M059J (cell line): ENCODE measurements at regions not wholly inside any gene's neighbourhood (a gene's known extent, or its start where the extent isn't known, plus 50 kb on each side); places are given as distances from the start of the nearest gene placed in this dataset.

Experiments
- DNase-seq: peaks from one replicate; pipeline ENCODE4 v3.0.0-alpha.2; 2012; ENCODE audit warnings: low read depth

GRCh38 chr22:27199354-27199753 lies 542.0 kb downstream of the MIAT start:
- no peak for DNase-seq

DNA sequence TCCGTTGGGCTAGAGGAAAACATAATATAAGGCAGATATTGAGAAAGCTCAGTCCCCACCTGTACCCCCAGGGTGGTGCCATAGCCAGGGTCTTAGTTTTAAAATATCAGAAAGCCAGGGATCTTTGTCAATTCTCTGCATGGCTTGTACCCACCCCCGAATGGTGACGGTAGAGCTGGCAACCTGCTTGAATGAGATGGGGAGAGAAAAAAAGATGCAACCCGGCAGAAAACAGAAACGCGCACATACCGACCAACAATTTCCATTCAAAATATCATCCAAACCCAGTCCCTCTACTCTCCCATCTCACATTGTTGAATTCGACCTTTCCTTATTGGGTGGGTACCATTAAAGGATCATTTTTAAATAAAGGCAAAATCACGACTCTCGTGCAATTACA lies 543.9 kb downstream of the MIAT start:
- no peak for DNase-seq

- no peak for DNase-seq
These were observed 544.4 kb downstream of the MIAT start for GRCh38 chr22:27201741-27202140.

DNA sequence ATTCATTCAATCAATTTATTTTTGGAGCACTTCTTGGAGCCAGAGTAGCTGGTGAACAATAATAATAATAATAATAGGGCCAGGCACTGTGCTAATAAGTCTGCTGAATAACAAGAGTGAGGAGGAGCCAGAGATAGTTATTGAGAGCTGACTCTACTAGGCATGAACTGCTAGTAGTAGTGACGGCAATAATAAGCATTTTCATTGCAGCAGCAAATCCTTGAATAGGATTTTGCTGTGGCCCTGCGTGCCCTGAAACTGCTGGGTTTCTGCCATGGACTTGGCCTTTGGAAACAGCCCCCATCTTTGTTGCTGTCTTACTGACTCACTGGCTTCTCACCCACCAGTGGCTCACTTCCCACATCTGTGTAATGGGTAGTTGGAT lies 545.9 kb downstream of the MIAT start:
- no peak for DNase-seq

DNA sequence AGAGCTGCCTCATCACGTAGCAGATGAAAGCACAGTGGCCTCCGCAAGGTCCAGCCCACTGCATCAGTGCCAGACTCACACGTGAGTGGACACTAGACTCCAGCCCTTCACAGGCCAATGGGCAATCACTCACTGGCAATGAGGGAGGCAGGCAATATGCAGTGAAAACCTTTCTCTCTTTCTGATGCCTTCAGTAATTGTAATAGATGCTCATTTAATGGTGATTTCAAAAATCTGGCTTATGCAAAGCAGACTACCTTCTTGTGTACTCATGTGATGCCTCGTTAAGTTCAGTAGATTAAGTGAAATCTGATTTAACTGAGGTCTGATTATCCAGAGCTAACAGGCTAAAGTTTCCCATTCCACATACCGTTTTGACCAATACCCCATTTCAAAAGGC lies 546.9 kb downstream of the MIAT start:
- no peak for DNase-seq

DNA sequence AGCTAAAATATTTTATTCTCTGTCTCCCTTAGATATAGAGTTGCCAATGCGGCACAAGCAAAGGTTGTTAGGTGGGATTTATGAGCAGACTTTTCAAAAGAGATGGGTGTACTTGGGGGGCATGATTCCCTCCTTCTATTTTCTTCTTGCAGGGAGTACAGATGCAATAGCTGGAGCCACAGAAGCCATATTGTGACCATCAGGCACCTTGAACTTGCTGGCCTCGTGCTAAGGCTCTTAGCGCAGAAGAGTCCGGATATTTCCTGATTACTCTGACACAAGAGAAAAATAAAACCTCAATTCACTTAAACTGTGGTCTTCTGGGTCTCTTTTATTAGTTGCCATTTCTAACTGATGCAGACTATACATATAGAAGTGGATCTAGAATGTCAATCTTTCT lies 547.4 kb downstream of the MIAT start:
- no peak for DNase-seq

- peak; percentile 40 for DNase-seq
These were observed 548.3 kb downstream of the MIAT start for GRCh38 chr22:27205492-27206373.

GRCh38 chr22:27206374-27207133 lies 549.2 kb downstream of the MIAT start:
- DNase-seq: no peak

DNA sequence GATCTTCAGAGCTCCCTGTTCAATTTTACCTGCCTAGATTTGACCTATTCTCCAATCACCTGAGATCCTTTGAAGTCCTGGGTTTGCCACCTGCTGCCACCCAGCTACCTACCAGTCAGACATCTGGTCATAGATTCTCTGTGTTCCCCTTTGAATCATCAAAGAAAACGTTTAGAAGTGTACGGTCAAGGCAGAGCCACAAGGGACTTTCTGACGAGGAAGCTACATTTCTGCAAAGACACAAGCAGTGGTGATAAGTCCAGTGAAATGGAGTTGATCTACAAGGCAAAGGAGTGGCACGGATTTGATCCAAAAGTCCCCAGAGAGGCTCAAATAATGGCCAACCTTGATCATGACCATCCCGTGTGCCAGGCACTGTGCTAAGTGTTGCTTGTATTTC lies 549.9 kb downstream of the MIAT start:
- DNase-seq: no peak

DNA sequence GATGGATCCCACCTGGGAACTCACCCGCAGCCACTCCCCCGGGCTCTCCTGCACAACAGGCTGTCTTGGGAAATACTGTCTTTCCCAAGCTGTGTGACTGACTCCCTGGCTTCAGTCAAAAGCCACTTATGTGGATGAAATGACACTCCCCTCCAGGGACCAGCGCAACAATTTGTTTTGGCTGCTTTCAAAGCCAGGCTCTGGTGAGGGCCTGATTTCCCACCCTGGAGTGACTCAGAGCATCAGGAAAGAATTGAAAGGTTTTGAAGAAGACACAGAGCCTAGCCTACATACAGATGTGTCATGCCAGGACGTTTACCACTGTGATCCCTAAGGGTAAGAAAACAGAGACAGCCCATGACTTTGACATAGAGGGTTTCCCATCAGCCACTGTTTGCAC lies 550.5 kb downstream of the MIAT start:
- peak; percentile 78 for DNase-seq

DNA sequence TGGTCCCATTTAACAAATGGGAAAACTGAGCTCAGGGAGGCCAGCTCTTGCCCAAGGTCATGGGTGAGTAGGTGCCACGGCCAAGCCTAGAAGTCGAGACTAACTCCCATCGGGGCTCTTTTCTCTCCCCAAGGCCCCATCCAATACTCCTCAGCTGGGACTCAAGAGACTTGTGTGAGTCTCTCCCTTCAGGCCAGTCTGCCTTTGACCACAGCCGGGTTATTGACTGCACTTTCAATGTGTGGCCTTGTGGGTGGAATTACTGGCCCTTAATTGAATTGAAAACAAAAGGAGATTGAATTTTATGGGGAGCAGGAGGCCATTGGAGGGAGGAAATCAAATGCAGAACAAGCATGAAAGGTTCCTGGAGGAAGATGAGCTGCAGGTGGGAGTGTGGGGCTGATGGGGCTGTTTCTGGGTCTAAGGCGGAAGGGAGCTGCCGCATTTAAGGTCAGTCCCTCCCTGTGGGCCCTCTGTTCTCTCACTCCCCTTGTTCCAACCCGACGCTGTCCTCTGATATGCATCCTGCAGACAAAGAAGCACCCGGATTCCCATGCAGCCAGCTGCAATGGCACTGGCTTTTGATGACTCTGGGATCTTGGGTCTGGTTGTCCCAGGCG lies 552.8 kb downstream of the MIAT start:
- DNase-seq: peak; percentile 54

GRCh38 chr22:27212102-27212501 lies 554.7 kb downstream of the MIAT start:
- DNase-seq: no peak

GRCh38 chr22:27212617-27213177 lies 555.3 kb downstream of the MIAT start:
- peak; percentile 95 for DNase-seq

DNA sequence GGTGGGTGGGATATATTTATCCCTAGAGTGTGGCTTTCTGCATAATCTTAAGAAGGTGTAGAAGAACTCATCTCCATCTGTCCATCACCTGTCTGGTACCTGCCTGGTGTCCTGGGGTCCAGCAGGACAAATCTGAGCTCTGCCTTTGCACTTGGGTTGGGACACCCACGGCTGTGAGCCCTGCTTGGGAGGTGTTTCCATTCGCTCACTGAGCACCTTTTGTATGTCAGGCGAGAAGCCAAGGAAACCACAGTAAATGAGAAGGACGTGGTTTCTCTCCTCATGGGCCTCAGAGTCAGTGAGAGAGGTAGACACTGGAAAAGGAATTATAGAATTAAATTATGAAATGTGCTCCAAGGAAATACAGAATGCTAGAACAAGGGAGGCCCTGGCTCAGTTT lies 555.9 kb downstream of the MIAT start:
- peak; percentile 77 for DNase-seq

DNA sequence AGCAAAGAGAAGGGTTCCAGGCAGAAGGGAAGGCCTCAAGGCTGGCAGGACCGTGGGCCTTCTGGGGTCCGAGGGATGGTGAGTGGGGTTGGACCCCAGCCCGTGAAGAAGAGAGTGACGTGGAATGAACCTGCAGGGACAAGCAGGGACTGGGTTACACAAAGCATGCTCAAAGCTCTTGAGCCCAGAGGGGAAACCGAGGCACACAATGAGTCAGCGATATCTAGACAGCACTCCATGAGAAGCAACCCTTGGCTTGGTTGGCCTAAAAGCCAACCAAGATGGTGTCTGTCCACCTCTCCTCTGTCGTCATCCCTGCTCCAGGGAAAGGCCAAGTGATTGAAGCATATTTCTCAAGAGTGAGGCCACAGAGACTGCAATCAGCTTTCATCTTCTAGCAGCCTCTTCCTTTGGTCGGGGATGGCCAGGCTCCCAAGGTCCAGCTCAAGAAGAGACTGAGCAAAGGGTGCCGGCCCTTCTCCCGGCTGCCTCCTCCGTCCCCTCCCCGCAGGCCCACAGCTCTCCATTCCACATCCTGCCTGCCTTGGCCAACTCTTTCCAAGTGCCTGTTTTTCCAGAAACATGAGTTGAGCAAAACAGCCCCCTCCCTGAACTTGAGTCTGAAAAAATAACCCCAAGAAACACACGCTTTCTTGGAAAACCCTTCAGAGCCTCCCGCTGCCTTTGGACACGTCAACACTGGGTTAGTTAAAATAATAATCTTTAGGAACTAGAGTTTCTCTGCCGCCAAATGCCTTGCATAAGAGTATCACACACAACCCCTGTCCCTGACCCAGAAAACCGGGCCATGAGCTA lies 556.6 kb downstream of the MIAT start:
- DNase-seq: no peak

DNA sequence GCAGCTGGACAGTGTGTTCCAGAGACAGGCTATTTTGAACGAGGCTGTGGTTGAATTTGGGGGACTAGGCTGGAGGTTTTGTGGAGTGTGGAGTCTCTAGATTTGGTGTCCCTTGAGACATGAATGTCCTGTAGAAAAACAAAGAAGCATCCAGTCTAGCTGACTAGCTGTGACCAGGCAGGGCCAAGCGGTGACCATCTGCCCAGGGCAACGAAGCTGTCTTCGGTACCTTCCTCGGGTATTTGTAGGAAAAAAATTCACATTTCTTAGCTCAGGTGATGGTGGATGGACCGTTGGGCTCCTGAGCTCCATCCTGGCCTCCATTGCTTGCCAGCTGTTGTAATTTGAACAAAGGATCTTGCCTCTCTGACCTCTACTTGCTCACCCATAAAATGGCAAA lies 557.3 kb downstream of the MIAT start:
- DNase-seq: no peak

- DNase-seq: no peak
These were observed 558.5 kb downstream of the MIAT start for GRCh38 chr22:27215871-27216270.

- no peak for DNase-seq
These were observed 559.1 kb downstream of the MIAT start for GRCh38 chr22:27216444-27216843.

- DNase-seq: no peak
These were observed 559.8 kb downstream of the MIAT start for GRCh38 chr22:27217154-27217553.

DNA sequence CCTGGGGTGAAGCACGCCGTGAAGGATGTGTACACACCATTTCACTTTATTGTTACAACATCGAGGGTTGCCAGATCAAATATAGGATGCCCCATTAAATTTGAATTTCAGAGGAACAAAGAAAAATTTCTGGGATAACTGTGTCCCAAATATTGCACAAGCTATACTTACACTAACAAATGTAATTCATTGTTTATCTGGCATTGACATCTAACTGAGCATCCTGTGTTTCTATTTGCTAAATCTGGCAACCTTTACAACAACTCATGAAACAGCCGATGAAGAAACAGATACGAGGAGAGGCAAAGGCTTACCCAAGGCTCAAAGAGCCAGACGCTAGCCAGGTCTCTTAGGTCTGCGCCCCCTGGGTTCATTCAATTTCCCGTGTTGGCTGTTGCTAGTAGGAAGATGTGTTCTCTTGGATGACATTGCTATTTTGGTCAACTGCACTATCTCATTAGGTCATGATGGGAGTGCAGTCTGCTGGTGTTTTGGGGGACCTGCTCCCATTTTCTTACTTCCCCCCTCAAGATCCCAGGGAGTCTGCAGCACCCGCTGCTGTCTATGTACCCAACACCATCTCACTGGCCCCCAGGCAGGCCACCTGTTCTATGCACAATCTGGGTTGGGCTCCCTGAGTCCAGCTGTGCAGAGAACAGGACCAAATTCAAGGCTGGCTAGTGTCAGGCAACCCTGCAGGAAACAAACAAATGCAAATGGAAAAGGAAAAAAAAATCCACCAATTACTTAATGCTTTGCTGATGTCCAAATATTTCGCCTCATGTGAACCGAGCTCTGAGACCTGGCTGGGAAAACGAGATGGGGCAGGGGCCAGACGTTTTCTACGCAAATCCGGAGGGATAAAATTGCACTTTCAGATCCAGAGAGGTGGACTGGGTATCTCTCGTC lies 560.9 kb downstream of the MIAT start:
- no peak for DNase-seq
